Heart right ventricle (tissue), 16 donors: ENCODE measurements at regions not wholly inside any gene's neighbourhood (a gene's known extent, or its start where the extent isn't known, plus 50 kb on each side); places are given as distances from the start of the nearest gene placed in this dataset.

Source experiments
- ATAC-seq, 8 donors: fragments of 200-7000 bp; cut with Tn5 transposase; one replicate each; pipeline ENCODE4 v1.9.1; 2020; ENCODE audit warnings: mild to moderate bottlenecking in 8 of 8, moderate library complexity in 8 of 8, moderate number of reproducible peaks in 1 of 8
- DNase-seq, 2 donors: peaks; one replicate each; pipeline ENCODE4 v3.0.0-alpha.2; 2020
- H3K27ac ChIP-seq, 10 donors: fragments of 200-600 bp; sonication (generic) in 2 of 10; one replicate each; pipeline versions ENCODE4 v1.5.0 to v1.8.0; 2020 to 2022; ENCODE audit warnings: mild to moderate bottlenecking in 3 of 10
- H3K27me3 ChIP-seq, 7 donors: fragments of 200-600 bp; one replicate each; pipeline ENCODE4 v1.8.0; 2021 to 2022; ENCODE audit warnings: mild to moderate bottlenecking in 2 of 7
- H3K36me3 ChIP-seq, 9 donors: fragments of 200-600 bp; sonication (generic) in 1 of 9; one replicate each; pipeline versions ENCODE4 v1.5.0 to v1.8.0; 2020 to 2022; ENCODE audit warnings: mild to moderate bottlenecking in 2 of 9
- H3K4me1 ChIP-seq, 9 donors: fragments of 200-600 bp; sonication (generic) in 1 of 9; one replicate each; pipeline versions ENCODE4 v1.5.0 to v1.8.0; 2020 to 2022; ENCODE audit warnings: mild to moderate bottlenecking in 4 of 9
- H3K4me3 ChIP-seq, 10 donors: fragments of 200-600 bp; sonication (generic) in 2 of 10; one replicate each; pipeline versions ENCODE4 v1.5.0 to v1.8.0; 2020 to 2022; ENCODE audit warnings: mild to moderate bottlenecking in 7 of 10, moderate library complexity in 2 of 10
- H3K9me3 ChIP-seq, 11 donors: fragments of 200-600 bp in 10 of 11; sonication (generic) in 2 of 11; one replicate each; pipeline versions ENCODE4 v1.5.0 to v1.8.0; 2013 to 2022; ENCODE audit warnings: mild to moderate bottlenecking in 2 of 11, control low read depth in 1 of 11, moderate library complexity in 1 of 11
- CTCF ChIP-seq, 9 donors: fragments of 200-600 bp; sonication (generic) in 2 of 9; IDR thresholded peaks; one replicate each; pipeline versions ENCODE4 v1.5.0 to v1.8.0; 2021 to 2022; ENCODE audit warnings: antibody characterized with exemption in 9 of 9, mild to moderate bottlenecking in 5 of 9, moderate library complexity in 1 of 9
- WGBS, 2 donors: extraction: QIAGEN DNeasy Blood & Tissue Kit; methylation state at CpG; one replicate each; pipeline ENCODE4 v1.1.7; 2013; ENCODE audit warnings: inconsistent platforms in 1 of 2; 5-methylcytosine and 5-hydroxymethylcytosine counted together
- intact Hi-C, 10 donors: fragments of 100-400 bp; cut with DNase I; formaldehyde crosslinking; loops; one replicate each; pipeline versions ENCODE4 v1.11.1 to v1.14.2; 2022
- donor health status: Arrhythmogenic right ventricular cardiomyopathy.
- donor health status: ischemic (EF 13 %, LVEDD 7.1; RV severe dilation, severe dysfunction).
- donor health status: healthy with polysubstance abuse.
- donor health status: DM: no; HTN: yes; CAD: no.
- donor health status: DM: no; HTN: no; CAD: no.
- donor health status: ischemic (EF 25% LVEDD 6.9; RV normal size, moderate dysfunction).
- donor health status: ischemic (EF 25% LVEDD 5.7; RV mildly dilated, moderate dysfunction).
- donor health status: healthy.
- donor health status: DM: yes; HTN: yes; CAD: no.
- donor health status: Ischemic cardiomyopathy.
- donor health status: ischemic (EF 35%, LVEDD 5.7; RV mildly dilated, moderate dysfunction).
- donor health status: nonischemic (EF 11% LVEDD 7.7; RV severe dilation, severe dysfunction).
- donor health status: DM: yes; HTN: yes; CAD: no.
- donor health status: PGD.
- donor health status: ischemic (EF 29% LVEDD 5.4; RV normal size, mild dysfunction).
- donor health status: nonischemic (EF 23%, LVEDD 6.1; RV moderate dilation, normal function).

- TF ChIP-seq CTCF (IDR thresholded peaks at IDR 0.05) = no peak
- H3K9me3 ChIP-seq = no peaks in the 10 kb centered on the region
- ATAC-seq (peak in 1 of 8 donors; percentile 25), DNase-seq (no peak)
- H3K4me3 ChIP-seq = no peak overlapping the region
- intact Hi-C loops = no loop called here
- 44 to 57% methylated on average over 3 of the region's 3 CpGs for WGBS, 2 donors
- no peaks in the 10 kb centered on the region for H3K4me1 ChIP-seq
- H3K27ac ChIP-seq = no peak overlapping the region
- H3K27me3 ChIP-seq = no peaks in the 10 kb centered on the region
- no peaks in the 10 kb centered on the region for H3K36me3 ChIP-seq
These were observed 518.4 kb upstream of the UBE2E2 start for GRCh38 chr3:22684739-22685138.

GRCh38 chr3:22685597-22685996 lies 517.5 kb upstream of the UBE2E2 start:
- no peak for TF ChIP-seq CTCF (IDR thresholded peaks at IDR 0.05)
- Histone ChIP-seq H3K4me3 (no peak overlapping the region), H3K9me3 (no peaks in the 10 kb centered on the region), H3K36me3 (no peaks in the 10 kb centered on the region), H3K27me3 (no peaks in the 10 kb centered on the region), H3K27ac (no peak overlapping the region), H3K4me1 (no peaks in the 10 kb centered on the region)
- DNase-seq (no peak), ATAC-seq (no peak)
- WGBS, 2 donors = 83 to 86% methylated on average over 2 of the region's 2 CpGs
- intact Hi-C loops = no loop called here

GRCh38 chr3:22691407-22691806 lies 511.7 kb upstream of the UBE2E2 start:
- no peak for DNase-seq
- ATAC-seq = no peak
- intact Hi-C loops = no loop called here

GRCh38 chr3:22691856-22692628 lies 511.1 kb upstream of the UBE2E2 start:
- no peak for ATAC-seq
- H3K27ac ChIP-seq = no peak overlapping the region
- DNase-seq = no peak
- H3K27me3 ChIP-seq = no peaks in the 10 kb centered on the region
- H3K4me1 ChIP-seq = no peaks in the 10 kb centered on the region
- H3K9me3 ChIP-seq = no peaks in the 10 kb centered on the region
- no peak for TF ChIP-seq CTCF (IDR thresholded peaks at IDR 0.05)
- H3K4me3 ChIP-seq = no peak overlapping the region
- H3K36me3 ChIP-seq = no peaks in the 10 kb centered on the region
- 77 to 83% methylated on average over 5 of the region's 5 CpGs for WGBS, 2 donors
- intact Hi-C loops = no loop called here

More at GRCh38 chr3:22691407-22691806, 511.7 kb upstream of the UBE2E2 start:
- no peaks in the 10 kb centered on the region for H3K36me3 ChIP-seq
- H3K4me1 ChIP-seq = no peaks in the 10 kb centered on the region
- H3K4me3 ChIP-seq = no peak overlapping the region
- no peak for TF ChIP-seq CTCF (IDR thresholded peaks at IDR 0.05)
- H3K9me3 ChIP-seq = no peaks in the 10 kb centered on the region
- H3K27me3 ChIP-seq = no peaks in the 10 kb centered on the region
- H3K27ac ChIP-seq = no peak overlapping the region
- 72 to 82% methylated on average over 2 of the region's 2 CpGs for WGBS, 2 donors
